HG03354 (cell line): ENCODE measurements at regions not wholly inside any gene's neighbourhood (a gene's known extent, or its start where the extent isn't known, plus 50 kb on each side); places are given as distances from the start of the nearest gene placed in this dataset.

Experiments
- ATAC-seq: cut with Tn5 transposase; IDR thresholded peaks from one replicate; pipeline ENCODE4 v1.9.1; 2021; ENCODE audit warnings: mild to moderate bottlenecking; ENCODE audit not compliant: unreplicated experiment, poor library complexity, severe bottlenecking

GRCh38 chr5:124274949-124275348 is 471.5 kb downstream of the ZNF608 start:
- no peak for ATAC-seq

DNA sequence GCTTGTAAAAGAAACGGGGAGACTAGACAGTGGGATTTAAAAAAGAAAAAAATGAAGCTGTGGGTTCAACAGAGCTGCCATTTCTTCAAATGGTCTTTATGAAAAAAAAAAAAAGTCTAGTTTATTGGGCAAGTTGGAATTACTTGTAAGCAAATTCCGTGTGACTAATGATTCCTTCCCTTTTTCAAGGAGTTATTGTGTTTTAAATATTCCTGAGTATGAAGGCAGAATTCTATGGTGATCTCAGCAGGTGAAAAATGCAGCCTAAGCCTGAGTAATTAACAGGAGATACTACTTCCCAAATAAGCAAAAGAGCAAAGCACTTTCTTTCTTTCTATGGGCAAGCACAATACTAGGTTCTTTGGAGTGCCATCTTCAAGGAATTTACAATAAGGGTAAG is 481.9 kb downstream of the ZNF608 start:
- no peak for ATAC-seq

DNA sequence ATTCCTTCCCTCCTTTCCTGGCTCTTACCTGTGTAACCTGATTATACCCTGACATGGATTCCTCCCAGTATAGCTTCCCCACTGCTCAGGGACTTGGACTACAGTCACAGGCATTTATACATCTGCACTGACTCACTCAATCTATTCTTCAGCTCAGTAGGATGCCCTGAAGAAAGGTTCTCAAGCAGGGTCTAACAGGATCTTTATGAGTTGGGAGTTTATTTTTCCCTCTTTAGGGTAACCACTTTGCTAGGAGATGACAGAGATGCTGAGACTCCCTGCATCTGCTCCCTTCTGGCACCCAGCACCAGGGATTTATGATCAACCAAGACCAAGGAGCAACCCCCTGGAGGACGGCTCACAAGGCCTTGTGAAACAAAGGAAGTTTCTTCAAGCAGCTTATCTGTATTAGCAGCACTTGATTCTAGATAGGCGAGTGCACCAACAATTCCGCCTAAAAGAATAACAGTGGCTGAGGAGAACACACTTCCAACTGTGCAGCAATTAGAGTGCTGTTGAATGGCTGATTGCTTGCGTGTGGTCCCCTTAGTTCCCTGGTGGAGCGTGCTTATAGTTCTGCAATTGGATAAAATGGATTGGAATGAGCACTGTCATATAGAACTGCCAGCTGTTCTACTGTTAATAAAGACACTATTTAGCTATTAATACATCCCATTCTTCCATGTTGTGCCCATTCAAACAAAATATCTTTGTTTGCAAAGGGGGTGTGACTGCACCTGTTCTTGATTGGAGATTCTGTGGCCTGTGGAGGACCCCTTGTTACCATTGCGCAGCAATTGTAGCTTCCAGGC is 482.6 kb downstream of the ZNF608 start:
- ATAC-seq = no peak

GRCh38 chr5:124262991-124263571 is 483.4 kb downstream of the ZNF608 start:
- ATAC-seq = no peak

DNA sequence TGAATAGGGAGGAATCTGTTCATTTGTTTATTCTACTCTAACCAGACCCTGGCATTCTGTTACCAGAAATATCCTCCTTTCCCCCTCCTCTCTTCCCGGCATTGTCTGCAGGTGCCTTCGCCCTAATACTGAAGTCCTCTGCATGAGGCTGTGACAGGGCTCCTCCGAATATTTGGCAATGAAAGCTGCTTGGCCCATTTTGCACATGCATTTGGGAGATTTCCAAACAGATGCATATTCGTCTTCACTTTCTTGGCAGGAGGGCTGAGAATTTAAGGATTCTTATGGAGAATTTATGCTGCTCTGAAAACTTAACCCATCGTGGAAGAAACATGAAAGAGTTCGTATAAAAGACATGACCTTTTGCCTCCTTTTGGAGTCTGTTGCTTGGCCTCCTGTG is 484.0 kb downstream of the ZNF608 start:
- ATAC-seq = no peak

DNA sequence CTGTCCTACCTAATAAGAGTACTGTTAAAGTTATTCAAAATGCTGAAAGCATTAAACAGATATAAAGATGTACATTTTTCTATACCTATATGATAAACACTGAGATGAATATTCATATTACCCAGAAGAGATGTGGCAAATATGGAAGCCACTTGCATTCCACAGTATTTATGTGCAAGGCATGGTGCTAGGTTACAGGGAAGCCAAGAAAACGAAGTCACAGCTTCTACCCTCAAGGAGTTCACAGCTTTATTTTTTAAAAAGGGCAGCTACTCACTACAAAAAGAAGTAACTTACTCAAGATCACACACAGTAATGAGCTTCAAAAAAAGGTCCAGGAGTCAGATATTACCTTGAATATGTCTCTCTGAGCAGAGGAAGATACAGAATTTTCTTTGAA is 484.6 kb downstream of the ZNF608 start:
- no peak for ATAC-seq

GRCh38 chr5:124260921-124261515 is 485.4 kb downstream of the ZNF608 start:
- no peak for ATAC-seq

DNA sequence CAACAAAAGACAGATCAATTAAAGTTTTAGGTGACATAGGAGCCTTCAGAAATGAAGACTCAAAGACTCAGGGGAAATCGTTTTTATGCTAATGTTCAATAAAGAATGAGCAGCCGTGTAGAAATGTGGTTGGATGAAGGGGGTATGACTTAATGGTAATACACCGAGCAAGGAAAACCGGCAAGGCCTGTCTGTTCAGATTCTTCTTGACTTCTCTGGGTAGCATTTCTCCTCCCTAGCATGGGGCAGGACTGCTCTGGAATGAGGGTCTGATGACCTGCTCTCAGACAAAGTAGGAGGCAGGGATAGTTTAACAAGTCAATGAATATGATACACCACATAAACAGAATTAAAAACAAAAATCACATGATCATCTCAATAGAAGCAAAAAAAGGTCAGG is 487.4 kb downstream of the ZNF608 start:
- ATAC-seq = no peak

- ATAC-seq = no peak
Observed at GRCh38 chr5:124257048-124257447, 489.4 kb downstream of the ZNF608 start.

GRCh38 chr5:124253203-124253810 is 493.1 kb downstream of the ZNF608 start:
- no peak for ATAC-seq

GRCh38 chr5:124252747-124253146 is 493.7 kb downstream of the ZNF608 start:
- ATAC-seq = no peak

- no peak for ATAC-seq
Observed at GRCh38 chr5:124252191-124252638, 494.2 kb downstream of the ZNF608 start.

DNA sequence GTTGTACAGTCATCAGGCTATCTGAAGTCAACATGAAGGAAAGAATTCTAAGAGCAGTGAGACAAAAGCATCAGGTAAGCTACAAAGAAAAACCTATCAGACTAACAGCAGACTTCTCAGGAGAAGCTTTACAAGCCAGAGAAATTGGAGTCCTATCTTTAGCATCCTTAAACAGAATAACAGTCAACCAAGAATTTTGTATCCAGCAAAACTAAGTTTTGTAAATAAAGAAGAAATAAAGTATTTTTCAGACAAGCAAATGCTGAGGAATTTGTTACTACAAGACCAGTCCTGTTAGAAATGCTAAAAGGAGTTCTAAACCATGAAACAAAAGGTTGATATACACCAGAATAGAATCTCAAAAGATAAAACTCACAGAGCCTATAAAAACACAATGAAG is 501.2 kb downstream of the ZNF608 start:
- ATAC-seq = no peak

DNA sequence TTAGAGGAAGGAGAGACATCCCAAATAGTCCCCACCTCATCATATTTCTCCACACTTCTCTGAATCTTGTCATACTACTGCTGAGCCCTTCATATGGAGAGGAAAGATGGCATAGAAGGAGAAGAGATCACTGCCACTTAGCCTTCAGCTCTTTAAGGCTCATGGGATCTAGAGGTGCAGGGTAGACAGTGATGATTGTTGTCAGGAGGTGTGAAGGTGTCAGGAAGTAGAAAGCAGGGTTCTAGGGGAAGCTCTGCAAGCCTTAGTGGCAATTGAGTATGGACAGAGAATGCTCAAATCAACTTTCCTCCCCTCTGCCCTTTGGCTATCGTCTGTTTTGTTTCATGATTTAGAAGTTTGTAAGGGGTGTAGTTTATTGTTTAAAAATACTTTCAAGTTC is 505.7 kb downstream of the ZNF608 start:
- no peak for ATAC-seq

DNA sequence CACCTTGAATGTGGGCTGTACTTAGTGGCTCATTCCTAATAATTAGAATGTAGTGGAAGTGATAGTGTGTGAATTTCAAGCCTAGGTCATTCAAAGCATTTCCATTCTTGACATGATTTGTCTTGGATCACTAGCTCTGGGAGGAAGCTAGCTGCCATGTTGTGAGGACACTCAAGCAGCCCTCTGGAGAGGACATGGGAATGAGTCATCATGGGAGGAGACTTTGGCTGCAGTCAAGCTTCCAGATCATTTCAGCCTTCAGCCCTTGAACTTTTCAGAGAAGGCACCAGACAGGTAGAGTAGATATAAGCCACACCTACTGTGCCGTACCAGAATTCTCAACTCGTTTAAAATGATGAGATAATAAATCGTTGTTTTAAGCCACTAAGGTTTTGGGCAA is 506.9 kb downstream of the ZNF608 start:
- no peak for ATAC-seq

- no peak for ATAC-seq
Observed at GRCh38 chr5:124238350-124238749, 508.1 kb downstream of the ZNF608 start.

DNA sequence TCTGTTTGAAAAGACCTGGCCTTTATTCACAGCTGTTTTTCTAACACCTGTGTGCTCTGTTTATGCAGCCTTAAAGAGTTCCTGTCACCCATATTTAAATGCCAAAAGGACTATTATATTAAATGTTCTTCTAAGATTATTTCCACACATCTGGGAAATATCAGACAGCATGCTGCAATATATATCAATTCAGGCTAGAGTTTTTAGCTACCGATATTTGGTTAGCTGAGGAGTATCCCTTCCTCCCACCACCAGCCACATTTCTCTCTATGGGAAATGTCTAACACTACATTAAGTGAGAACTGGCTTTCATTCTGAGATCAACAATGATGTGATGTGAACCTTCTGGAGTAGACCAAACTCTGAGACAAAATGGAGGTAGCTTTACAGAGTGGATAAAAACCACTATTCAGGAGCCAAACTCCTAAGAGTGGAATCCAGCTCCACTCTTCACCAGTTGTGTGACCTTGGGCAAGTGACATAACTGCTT is 509.2 kb downstream of the ZNF608 start:
- ATAC-seq = no peak

- ATAC-seq = no peak
Observed at GRCh38 chr5:124236361-124237205, 509.9 kb downstream of the ZNF608 start.

- no peak for ATAC-seq
Observed at GRCh38 chr5:124235576-124235975, 510.9 kb downstream of the ZNF608 start.
